ENCODE measurements at regions not wholly inside any gene's neighbourhood (a gene's known extent, or its start where the extent isn't known, plus 50 kb on each side); places are given as distances from the start of the nearest gene placed in this dataset.

DNA sequence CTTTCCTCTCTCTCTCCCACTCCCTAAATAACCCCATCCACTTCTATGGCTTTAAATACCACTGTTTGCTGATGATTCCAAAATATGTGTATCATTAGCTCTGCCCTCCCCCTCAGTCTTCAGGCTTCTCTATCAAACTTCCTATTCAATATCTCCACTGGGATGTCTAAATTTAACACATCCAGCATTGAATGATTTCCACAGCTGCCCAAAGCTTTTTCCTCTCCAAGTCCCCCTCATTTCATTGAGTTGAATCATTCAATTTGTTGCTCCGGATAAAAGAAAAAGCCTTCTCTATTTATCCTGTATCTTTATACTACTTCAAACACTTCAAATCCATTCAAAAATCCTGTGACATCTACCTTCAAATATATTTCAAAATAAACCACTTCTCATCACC is 225.0 kb downstream of the SEC16B start:
- H3K9me2 ChIP-seq (replicated peaks; ENCODE audit: insufficient read depth, low read length): no peaks in the 10 kb centered on the region
- no peaks in the 10 kb centered on the region for H3K27me3 ChIP-seq (ENCODE audit: low read length)
- no peak overlapping the region for H2AFZ ChIP-seq (ENCODE audit: low read depth, low read length, severe bottlenecking)
- H3K4me3 ChIP-seq (ENCODE audit: insufficient read depth, low read length, poor library complexity, severe bottlenecking): no peak overlapping the region
- no peak for TF ChIP-seq EZH2phosphoT487 (conservative IDR thresholded peaks at IDR 0.05; ENCODE audit: low read length)
- H3K36me3 ChIP-seq (ENCODE audit: low read length): no peaks in the 10 kb centered on the region
- no peak overlapping the region for H3K9ac ChIP-seq (ENCODE audit: low read length)
- H3F3A ChIP-seq (ENCODE audit: insufficient read depth): no peaks in the 10 kb centered on the region
- H3K4me2 ChIP-seq (ENCODE audit: low read depth, low read length, poor library complexity, severe bottlenecking): no peak overlapping the region
- H3K79me2 ChIP-seq (ENCODE audit: insufficient read depth, low read length): no peaks in the 10 kb centered on the region
- H3K27ac ChIP-seq (ENCODE audit: low read depth, low read length): no peak overlapping the region
- H3K9me3 ChIP-seq (ENCODE audit: insufficient read depth, low read length): no peaks in the 10 kb centered on the region
- no peaks in the 10 kb centered on the region for H4K20me1 ChIP-seq (ENCODE audit: low read depth, low read length)

DNA sequence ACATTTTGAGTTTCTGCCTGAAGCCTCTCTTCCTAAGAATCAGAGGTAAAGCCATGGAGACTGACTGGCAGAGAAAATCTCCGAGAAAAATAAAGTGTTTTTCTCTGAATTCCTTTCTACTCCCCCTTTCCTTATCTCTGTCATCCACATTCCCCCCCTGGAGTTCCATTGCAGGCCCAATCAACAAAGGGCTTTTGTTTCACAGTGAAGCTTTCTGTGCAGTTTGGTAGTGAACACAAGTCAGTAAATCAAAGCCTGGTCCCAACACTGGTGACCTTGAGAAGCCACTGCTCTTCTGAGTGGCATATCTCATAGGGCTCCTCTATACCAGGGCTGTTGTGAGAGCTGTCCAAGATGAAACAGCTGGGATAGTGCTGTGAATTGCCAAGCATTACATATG is 228.4 kb downstream of the SEC16B start:
- Histone ChIP-seq H3K9me2 (replicated peaks; ENCODE audit: insufficient read depth, low read length) (no peaks in the 10 kb centered on the region), H3F3A (ENCODE audit: insufficient read depth) (no peaks in the 10 kb centered on the region), H3K36me3 (ENCODE audit: low read length) (no peaks in the 10 kb centered on the region), H3K9me3 (ENCODE audit: insufficient read depth, low read length) (no peaks in the 10 kb centered on the region), H3K4me3 (ENCODE audit: insufficient read depth, low read length, poor library complexity, severe bottlenecking) (no peak overlapping the region), H3K27me3 (ENCODE audit: low read length) (no peaks in the 10 kb centered on the region), H2AFZ (ENCODE audit: low read depth, low read length, severe bottlenecking) (no peak overlapping the region), H3K4me2 (ENCODE audit: low read depth, low read length, poor library complexity, severe bottlenecking) (no peak overlapping the region), H4K20me1 (ENCODE audit: low read depth, low read length) (no peaks in the 10 kb centered on the region), H3K9ac (ENCODE audit: low read length) (no peak overlapping the region), H3K79me2 (ENCODE audit: insufficient read depth, low read length) (no peaks in the 10 kb centered on the region), H3K27ac (ENCODE audit: low read depth, low read length) (no peak overlapping the region)
- TF ChIP-seq, protein P1, sequence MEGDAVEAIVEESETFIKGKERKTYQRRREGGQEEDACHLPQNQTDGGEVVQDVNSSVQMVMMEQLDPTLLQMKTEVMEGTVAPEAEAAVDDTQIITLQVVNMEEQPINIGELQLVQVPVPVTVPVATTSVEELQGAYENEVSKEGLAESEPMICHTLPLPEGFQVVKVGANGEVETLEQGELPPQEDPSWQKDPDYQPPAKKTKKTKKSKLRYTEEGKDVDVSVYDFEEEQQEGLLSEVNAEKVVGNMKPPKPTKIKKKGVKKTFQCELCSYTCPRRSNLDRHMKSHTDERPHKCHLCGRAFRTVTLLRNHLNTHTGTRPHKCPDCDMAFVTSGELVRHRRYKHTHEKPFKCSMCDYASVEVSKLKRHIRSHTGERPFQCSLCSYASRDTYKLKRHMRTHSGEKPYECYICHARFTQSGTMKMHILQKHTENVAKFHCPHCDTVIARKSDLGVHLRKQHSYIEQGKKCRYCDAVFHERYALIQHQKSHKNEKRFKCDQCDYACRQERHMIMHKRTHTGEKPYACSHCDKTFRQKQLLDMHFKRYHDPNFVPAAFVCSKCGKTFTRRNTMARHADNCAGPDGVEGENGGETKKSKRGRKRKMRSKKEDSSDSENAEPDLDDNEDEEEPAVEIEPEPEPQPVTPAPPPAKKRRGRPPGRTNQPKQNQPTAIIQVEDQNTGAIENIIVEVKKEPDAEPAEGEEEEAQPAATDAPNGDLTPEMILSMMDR (IDR thresholded peaks at IDR 0.05; ENCODE audit: insufficient read depth, low read length, poor library complexity, severe bottlenecking): no peak
- TF ChIP-seq EZH2phosphoT487 (conservative IDR thresholded peaks at IDR 0.05; ENCODE audit: low read length): no peak

DNA sequence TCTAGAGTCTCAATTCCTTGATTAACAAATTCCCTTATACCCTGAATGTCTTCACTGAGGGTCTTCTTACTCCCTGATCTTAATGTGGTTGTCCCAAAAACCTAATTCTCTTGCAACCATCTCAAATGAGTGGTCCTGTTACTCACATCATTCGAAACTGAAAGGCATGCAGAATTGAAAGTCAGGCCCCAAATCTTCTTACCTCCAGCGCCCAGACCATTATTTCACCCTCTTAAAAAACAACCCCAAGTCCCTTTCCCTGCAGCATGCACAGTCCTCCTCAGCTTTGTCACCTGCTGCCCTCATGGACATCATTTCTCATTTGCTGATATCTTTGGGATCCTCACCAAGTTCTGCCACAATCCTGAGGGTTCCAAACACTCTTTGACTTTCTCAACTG is 230.1 kb downstream of the SEC16B start:
- no peaks in the 10 kb centered on the region for H4K20me1 ChIP-seq (ENCODE audit: low read depth, low read length)
- no peaks in the 10 kb centered on the region for H3K79me2 ChIP-seq (ENCODE audit: insufficient read depth, low read length)
- H3F3A ChIP-seq (ENCODE audit: insufficient read depth): no peaks in the 10 kb centered on the region
- H3K36me3 ChIP-seq (ENCODE audit: low read length): no peaks in the 10 kb centered on the region
- no peak overlapping the region for H3K4me3 ChIP-seq (ENCODE audit: insufficient read depth, low read length, poor library complexity, severe bottlenecking)
- H2AFZ ChIP-seq (ENCODE audit: low read depth, low read length, severe bottlenecking): no peak overlapping the region
- no peak overlapping the region for H3K4me2 ChIP-seq (ENCODE audit: low read depth, low read length, poor library complexity, severe bottlenecking)
- no peaks in the 10 kb centered on the region for H3K9me3 ChIP-seq (ENCODE audit: insufficient read depth, low read length)
- no peaks in the 10 kb centered on the region for H3K27me3 ChIP-seq (ENCODE audit: low read length)
- H3K27ac ChIP-seq (ENCODE audit: low read depth, low read length): no peak overlapping the region
- H3K9me2 ChIP-seq (replicated peaks; ENCODE audit: insufficient read depth, low read length): no peaks in the 10 kb centered on the region
- no peak overlapping the region for H3K9ac ChIP-seq (ENCODE audit: low read length)
- no peak for TF ChIP-seq EZH2phosphoT487 (conservative IDR thresholded peaks at IDR 0.05; ENCODE audit: low read length)
- TF ChIP-seq, protein P1 (IDR thresholded peaks at IDR 0.05; ENCODE audit: insufficient read depth, low read length, poor library complexity, severe bottlenecking): no peak

DNA sequence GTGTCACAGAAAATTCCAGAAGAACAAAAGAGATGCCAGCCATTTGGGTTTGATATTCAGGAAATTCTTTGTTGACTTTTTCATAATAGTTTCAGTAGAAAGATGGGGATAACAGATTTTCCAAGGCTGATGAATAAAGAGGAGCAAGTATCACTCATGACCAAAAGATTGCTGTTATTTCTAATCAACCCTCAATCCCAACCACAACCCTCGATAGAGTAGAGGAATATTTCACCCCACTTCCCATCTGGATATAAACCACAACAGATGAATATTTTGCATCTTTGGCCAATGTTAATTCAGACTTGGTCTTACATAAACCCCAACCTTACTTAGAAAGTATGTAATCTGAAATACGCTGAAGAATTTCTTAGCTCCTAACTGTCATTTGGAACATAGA is 232.4 kb downstream of the SEC16B start:
- H3K9me3 ChIP-seq (ENCODE audit: insufficient read depth, low read length): no peaks in the 10 kb centered on the region
- H2AFZ ChIP-seq (ENCODE audit: low read depth, low read length, severe bottlenecking): no peak overlapping the region
- TF ChIP-seq EZH2phosphoT487 (conservative IDR thresholded peaks at IDR 0.05; ENCODE audit: low read length): no peak
- TF ChIP-seq, protein P1 (IDR thresholded peaks at IDR 0.05; ENCODE audit: insufficient read depth, low read length, poor library complexity, severe bottlenecking): no peak
- no peak overlapping the region for H3K27ac ChIP-seq (ENCODE audit: low read depth, low read length)
- no peaks in the 10 kb centered on the region for H3K79me2 ChIP-seq (ENCODE audit: insufficient read depth, low read length)
- H3K4me3 ChIP-seq (ENCODE audit: insufficient read depth, low read length, poor library complexity, severe bottlenecking): no peak overlapping the region
- no peaks in the 10 kb centered on the region for H3K9me2 ChIP-seq (replicated peaks; ENCODE audit: insufficient read depth, low read length)
- no peak overlapping the region for H3K9ac ChIP-seq (ENCODE audit: low read length)
- no peak overlapping the region for H3K4me2 ChIP-seq (ENCODE audit: low read depth, low read length, poor library complexity, severe bottlenecking)
- no peaks in the 10 kb centered on the region for H3F3A ChIP-seq (ENCODE audit: insufficient read depth)
- H3K27me3 ChIP-seq (ENCODE audit: low read length): no peaks in the 10 kb centered on the region
- H3K36me3 ChIP-seq (ENCODE audit: low read length): no peaks in the 10 kb centered on the region
- no peaks in the 10 kb centered on the region for H4K20me1 ChIP-seq (ENCODE audit: low read depth, low read length)

All from SU-DHL-6 (cell line).